ENCODE measurements at regions not wholly inside any gene's neighbourhood (a gene's known extent, or its start where the extent isn't known, plus 50 kb on each side); places are given as distances from the start of the nearest gene placed in this dataset.

DNA sequence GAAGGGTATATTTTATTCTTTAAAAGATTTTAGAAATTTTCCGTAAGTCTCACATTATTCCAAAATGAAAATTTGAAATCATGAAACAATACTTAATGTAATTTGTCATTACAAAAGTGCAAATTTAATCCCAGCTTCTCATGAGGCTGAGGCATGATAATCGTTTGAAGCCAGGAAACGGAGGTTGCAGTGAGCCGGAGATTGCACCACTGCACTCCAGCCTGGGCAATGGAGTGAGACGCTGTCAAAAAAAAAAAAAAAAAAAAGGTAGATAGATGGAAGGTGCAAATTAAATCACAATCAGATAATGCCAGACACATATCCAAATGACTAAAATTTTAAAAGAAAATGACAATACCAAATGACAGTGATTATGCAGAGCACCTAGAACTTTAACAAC, 644.2 kb downstream of the FAM181B start:
- H3K4me1 ChIP-seq (ENCODE audit: control insufficient read depth in 4 of 4, insufficient read depth in 4 of 4, low read length in 3 of 4): no peaks in the 10 kb centered on the region
- no peak for DNase-seq (ENCODE audit: low spot score)
- no peaks in the 10 kb centered on the region for H3K36me3 ChIP-seq (ENCODE audit: control insufficient read depth in 4 of 4, insufficient read depth in 3 of 4, low read depth in 1 of 4, low read length in 3 of 4)
- 81% methylated on average over 5 of the region's 5 CpGs for WGBS
- H3K9ac ChIP-seq (ENCODE audit: low read depth in 1 of 2, low read length in 2 of 2): no peak overlapping the region
- no peak overlapping the region for H3K4me3 ChIP-seq (ENCODE audit: low read depth in 1 of 3, low read length in 3 of 3)
- no peaks in the 10 kb centered on the region for H3K27me3 ChIP-seq (ENCODE audit: control insufficient read depth in 4 of 4, insufficient read depth in 4 of 4, low read length in 3 of 4)
- TF ChIP-seq HNF4G (IDR thresholded peaks at IDR 0.05) (no peak), EGR1 (IDR thresholded peaks at IDR 0.05; ENCODE audit: low read depth in 2 of 2) (no peak), NR2F2 (IDR thresholded peaks at IDR 0.05) (no peak), GABPA (IDR thresholded peaks at IDR 0.05 in 1 of 2, conservative IDR thresholded peaks at IDR 0.05 in 1 of 2) (no peak), FOXA1 (IDR thresholded peaks at IDR 0.05) (no peak), TAF1 (conservative IDR thresholded peaks at IDR 0.05) (no peak), YY1 (IDR thresholded peaks at IDR 0.05) (no peak), SP1 (IDR thresholded peaks at IDR 0.05) (no peak), HNF4A (conservative IDR thresholded peaks at IDR 0.05) (no peak), RAD21 (IDR thresholded peaks at IDR 0.05) (no peak), FOXA2 (IDR thresholded peaks at IDR 0.05) (no peak), RXRA (IDR thresholded peaks at IDR 0.05) (no peak), JUND (IDR thresholded peaks at IDR 0.05) (no peak)
- TF ChIP-seq, protein P1, sequence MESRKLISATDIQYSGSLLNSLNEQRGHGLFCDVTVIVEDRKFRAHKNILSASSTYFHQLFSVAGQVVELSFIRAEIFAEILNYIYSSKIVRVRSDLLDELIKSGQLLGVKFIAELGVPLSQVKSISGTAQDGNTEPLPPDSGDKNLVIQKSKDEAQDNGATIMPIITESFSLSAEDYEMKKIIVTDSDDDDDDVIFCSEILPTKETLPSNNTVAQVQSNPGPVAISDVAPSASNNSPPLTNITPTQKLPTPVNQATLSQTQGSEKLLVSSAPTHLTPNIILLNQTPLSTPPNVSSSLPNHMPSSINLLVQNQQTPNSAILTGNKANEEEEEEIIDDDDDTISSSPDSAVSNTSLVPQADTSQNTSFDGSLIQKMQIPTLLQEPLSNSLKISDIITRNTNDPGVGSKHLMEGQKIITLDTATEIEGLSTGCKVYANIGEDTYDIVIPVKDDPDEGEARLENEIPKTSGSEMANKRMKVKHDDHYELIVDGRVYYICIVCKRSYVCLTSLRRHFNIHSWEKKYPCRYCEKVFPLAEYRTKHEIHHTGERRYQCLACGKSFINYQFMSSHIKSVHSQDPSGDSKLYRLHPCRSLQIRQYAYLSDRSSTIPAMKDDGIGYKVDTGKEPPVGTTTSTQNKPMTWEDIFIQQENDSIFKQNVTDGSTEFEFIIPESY (IDR thresholded peaks at IDR 0.05): no peak
- TF ChIP-seq, protein P2, sequence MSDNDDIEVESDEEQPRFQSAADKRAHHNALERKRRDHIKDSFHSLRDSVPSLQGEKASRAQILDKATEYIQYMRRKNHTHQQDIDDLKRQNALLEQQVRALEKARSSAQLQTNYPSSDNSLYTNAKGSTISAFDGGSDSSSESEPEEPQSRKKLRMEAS (IDR thresholded peaks at IDR 0.05): no peak
- TF ChIP-seq, protein P3, sequence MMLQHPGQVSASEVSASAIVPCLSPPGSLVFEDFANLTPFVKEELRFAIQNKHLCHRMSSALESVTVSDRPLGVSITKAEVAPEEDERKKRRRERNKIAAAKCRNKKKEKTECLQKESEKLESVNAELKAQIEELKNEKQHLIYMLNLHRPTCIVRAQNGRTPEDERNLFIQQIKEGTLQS (IDR thresholded peaks at IDR 0.05): no peak
- TF ChIP-seq, protein P4, sequence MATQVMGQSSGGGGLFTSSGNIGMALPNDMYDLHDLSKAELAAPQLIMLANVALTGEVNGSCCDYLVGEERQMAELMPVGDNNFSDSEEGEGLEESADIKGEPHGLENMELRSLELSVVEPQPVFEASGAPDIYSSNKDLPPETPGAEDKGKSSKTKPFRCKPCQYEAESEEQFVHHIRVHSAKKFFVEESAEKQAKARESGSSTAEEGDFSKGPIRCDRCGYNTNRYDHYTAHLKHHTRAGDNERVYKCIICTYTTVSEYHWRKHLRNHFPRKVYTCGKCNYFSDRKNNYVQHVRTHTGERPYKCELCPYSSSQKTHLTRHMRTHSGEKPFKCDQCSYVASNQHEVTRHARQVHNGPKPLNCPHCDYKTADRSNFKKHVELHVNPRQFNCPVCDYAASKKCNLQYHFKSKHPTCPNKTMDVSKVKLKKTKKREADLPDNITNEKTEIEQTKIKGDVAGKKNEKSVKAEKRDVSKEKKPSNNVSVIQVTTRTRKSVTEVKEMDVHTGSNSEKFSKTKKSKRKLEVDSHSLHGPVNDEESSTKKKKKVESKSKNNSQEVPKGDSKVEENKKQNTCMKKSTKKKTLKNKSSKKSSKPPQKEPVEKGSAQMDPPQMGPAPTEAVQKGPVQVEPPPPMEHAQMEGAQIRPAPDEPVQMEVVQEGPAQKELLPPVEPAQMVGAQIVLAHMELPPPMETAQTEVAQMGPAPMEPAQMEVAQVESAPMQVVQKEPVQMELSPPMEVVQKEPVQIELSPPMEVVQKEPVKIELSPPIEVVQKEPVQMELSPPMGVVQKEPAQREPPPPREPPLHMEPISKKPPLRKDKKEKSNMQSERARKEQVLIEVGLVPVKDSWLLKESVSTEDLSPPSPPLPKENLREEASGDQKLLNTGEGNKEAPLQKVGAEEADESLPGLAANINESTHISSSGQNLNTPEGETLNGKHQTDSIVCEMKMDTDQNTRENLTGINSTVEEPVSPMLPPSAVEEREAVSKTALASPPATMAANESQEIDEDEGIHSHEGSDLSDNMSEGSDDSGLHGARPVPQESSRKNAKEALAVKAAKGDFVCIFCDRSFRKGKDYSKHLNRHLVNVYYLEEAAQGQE (IDR thresholded peaks at IDR 0.05): no peak
- TF ChIP-seq, protein P5, sequence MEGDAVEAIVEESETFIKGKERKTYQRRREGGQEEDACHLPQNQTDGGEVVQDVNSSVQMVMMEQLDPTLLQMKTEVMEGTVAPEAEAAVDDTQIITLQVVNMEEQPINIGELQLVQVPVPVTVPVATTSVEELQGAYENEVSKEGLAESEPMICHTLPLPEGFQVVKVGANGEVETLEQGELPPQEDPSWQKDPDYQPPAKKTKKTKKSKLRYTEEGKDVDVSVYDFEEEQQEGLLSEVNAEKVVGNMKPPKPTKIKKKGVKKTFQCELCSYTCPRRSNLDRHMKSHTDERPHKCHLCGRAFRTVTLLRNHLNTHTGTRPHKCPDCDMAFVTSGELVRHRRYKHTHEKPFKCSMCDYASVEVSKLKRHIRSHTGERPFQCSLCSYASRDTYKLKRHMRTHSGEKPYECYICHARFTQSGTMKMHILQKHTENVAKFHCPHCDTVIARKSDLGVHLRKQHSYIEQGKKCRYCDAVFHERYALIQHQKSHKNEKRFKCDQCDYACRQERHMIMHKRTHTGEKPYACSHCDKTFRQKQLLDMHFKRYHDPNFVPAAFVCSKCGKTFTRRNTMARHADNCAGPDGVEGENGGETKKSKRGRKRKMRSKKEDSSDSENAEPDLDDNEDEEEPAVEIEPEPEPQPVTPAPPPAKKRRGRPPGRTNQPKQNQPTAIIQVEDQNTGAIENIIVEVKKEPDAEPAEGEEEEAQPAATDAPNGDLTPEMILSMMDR (IDR thresholded peaks at IDR 0.05; ENCODE audit: low read depth, low read length, missing input control): no peak
- no peak overlapping the region for H3K27ac ChIP-seq (ENCODE audit: low read depth in 1 of 2, low read length in 2 of 2)
- no peaks in the 10 kb centered on the region for H3K9me3 ChIP-seq (ENCODE audit: control insufficient read depth in 4 of 4, low read length in 3 of 4)

All from liver (tissue), 8 donors.